ENCODE measurements at regions not wholly inside any gene's neighbourhood (a gene's known extent, or its start where the extent isn't known, plus 50 kb on each side); places are given as distances from the start of the nearest gene placed in this dataset.

GRCh38 chr6:169044381-169045230 lies 209.0 kb downstream of the THBS2 start:
- in situ Hi-C loops (cut with MboI; ENCODE audit: low pct_unique_long_range_greater_than_20kb in 2 of 9, low sequenced_read_pairs in 9 of 9, unreplicated experiment in 9 of 9) = no loop called here
- no peak overlapping the region for H3K4me3 ChIP-seq
- no peak overlapping the region for H3K27ac ChIP-seq
- no peaks in the 10 kb centered on the region for H3K4me1 ChIP-seq (replicated peaks in 1 of 2)
- no peak for ATAC-seq (replicated peaks in 6 of 8)
- WGBS, 10 experiments = 17 to 83% (median 40%) methylated on average over 1 to 11 of the region's 14 CpGs; no CpG with 5 or more reads in 3 of the 10 experiments

- no peak overlapping the region for H3K27ac ChIP-seq
- WGBS, 10 experiments = 43 to 94% (median 89%) methylated on average over 1 to 5 of the region's 5 CpGs; no CpG with 5 or more reads in 3 of the 10 experiments
- H3K4me3 ChIP-seq = no peak overlapping the region
- ATAC-seq (replicated peaks in 6 of 8) = no peak
- no peaks in the 10 kb centered on the region for H3K4me1 ChIP-seq (replicated peaks in 1 of 2)
- in situ Hi-C loops (cut with MboI; ENCODE audit: low pct_unique_long_range_greater_than_20kb in 2 of 9, low sequenced_read_pairs in 9 of 9, unreplicated experiment in 9 of 9) = no loop called here
Measured at GRCh38 chr6:169042061-169042460, 211.6 kb downstream of the THBS2 start.

GRCh38 chr6:169041078-169041477 lies 212.6 kb downstream of the THBS2 start:
- Histone ChIP-seq H3K27ac (no peak overlapping the region), H3K4me1 (replicated peaks in 1 of 2) (no peaks in the 10 kb centered on the region), H3K4me3 (no peak overlapping the region)
- no peak for ATAC-seq (replicated peaks in 6 of 8)
- in situ Hi-C loops (cut with MboI; ENCODE audit: low pct_unique_long_range_greater_than_20kb in 2 of 9, low sequenced_read_pairs in 9 of 9, unreplicated experiment in 9 of 9) = no loop called here
- 58 to 90% (median 88%) methylated on average over 3 to 4 of the region's 9 CpGs; no CpG with 5 or more reads in 7 of the 10 experiments for WGBS, 10 experiments

- ATAC-seq (replicated peaks in 6 of 8) = no peak
- H3K4me3 ChIP-seq = no peak overlapping the region
- H3K27ac ChIP-seq = no peak overlapping the region
- 6 to 100% (median 54%) methylated on average over 1 of the region's 1 CpG for WGBS, 10 experiments
- no peaks in the 10 kb centered on the region for H3K4me1 ChIP-seq (replicated peaks in 1 of 2)
- in situ Hi-C loops (cut with MboI; ENCODE audit: low pct_unique_long_range_greater_than_20kb in 2 of 9, low sequenced_read_pairs in 9 of 9, unreplicated experiment in 9 of 9) = no loop called here
Measured at GRCh38 chr6:169038691-169039090, 215.0 kb downstream of the THBS2 start.

GRCh38 chr6:169035385-169036240 lies 218.0 kb downstream of the THBS2 start:
- peak in 2 of 8 experiments; percentile 25 to 28 for ATAC-seq (replicated peaks in 6 of 8)
- 0 to 100% (median 88%) methylated on average over 1 to 8 of the region's 8 CpGs; no CpG with 5 or more reads in 3 of the 10 experiments for WGBS, 10 experiments
- no peaks in the 10 kb centered on the region for H3K4me1 ChIP-seq (replicated peaks in 1 of 2)
- H3K27ac ChIP-seq = no peak overlapping the region
- in situ Hi-C loops (cut with MboI; ENCODE audit: low pct_unique_long_range_greater_than_20kb in 2 of 9, low sequenced_read_pairs in 9 of 9, unreplicated experiment in 9 of 9) = no loop called here
- no peak overlapping the region for H3K4me3 ChIP-seq

GRCh38 chr6:169034516-169035167 lies 219.0 kb downstream of the THBS2 start:
- in situ Hi-C loops (cut with MboI; ENCODE audit: low pct_unique_long_range_greater_than_20kb in 2 of 9, low sequenced_read_pairs in 9 of 9, unreplicated experiment in 9 of 9) = no loop called here
- H3K4me1 ChIP-seq (replicated peaks in 1 of 2) = no peaks in the 10 kb centered on the region
- no peak overlapping the region for H3K4me3 ChIP-seq
- peak in 2 of 8 experiments; percentile 23 to 62 for ATAC-seq (replicated peaks in 6 of 8)
- no peak overlapping the region for H3K27ac ChIP-seq
- WGBS, 10 experiments = 23 to 92% (median 60%) methylated on average over 2 to 12 of the region's 13 CpGs; no CpG with 5 or more reads in 3 of the 10 experiments

- H3K4me1 ChIP-seq (replicated peaks in 1 of 2) = peaks cover 14% of the 10 kb centered on the region in 2 donors
- H3K4me3 ChIP-seq = no peak overlapping the region
- in situ Hi-C loops (cut with MboI; ENCODE audit: low pct_unique_long_range_greater_than_20kb in 2 of 9, low sequenced_read_pairs in 9 of 9, unreplicated experiment in 9 of 9) = no loop called here
- WGBS, 10 experiments = 65 to 100% (median 86%) methylated on average over 1 to 4 of the region's 4 CpGs; no CpG with 5 or more reads in 4 of the 10 experiments
- ATAC-seq (replicated peaks in 6 of 8) = no peak
- H3K27ac ChIP-seq = no peak overlapping the region
Measured at GRCh38 chr6:169029861-169030260, 223.8 kb downstream of the THBS2 start.

GRCh38 chr6:169028343-169028742 lies 225.3 kb downstream of the THBS2 start:
- H3K4me3 ChIP-seq = no peak overlapping the region
- ATAC-seq (replicated peaks in 6 of 8) = no peak
- H3K27ac ChIP-seq = no peak overlapping the region
- 79 to 100% (median 96%) methylated on average over 1 to 3 of the region's 3 CpGs; no CpG with 5 or more reads in 1 of the 10 experiments for WGBS, 10 experiments
- peaks cover 14 to 19% of the 10 kb centered on the region in 2 donors for H3K4me1 ChIP-seq (replicated peaks in 1 of 2)
- in situ Hi-C loops (cut with MboI; ENCODE audit: low pct_unique_long_range_greater_than_20kb in 2 of 9, low sequenced_read_pairs in 9 of 9, unreplicated experiment in 9 of 9) = no loop called here

GRCh38 chr6:169026175-169026574 lies 227.5 kb downstream of the THBS2 start:
- peak in 5 of 8 experiments; percentile 90 to 96 (median 96) for ATAC-seq (replicated peaks in 6 of 8)
- H3K27ac ChIP-seq = no peak overlapping the region
- 0 to 46% (median 8%) methylated on average over 2 to 5 of the region's 5 CpGs; no CpG with 5 or more reads in 1 of the 10 experiments for WGBS, 10 experiments
- peaks cover 14 to 19% of the 10 kb centered on the region in 2 donors for H3K4me1 ChIP-seq (replicated peaks in 1 of 2)
- in situ Hi-C loops (cut with MboI; ENCODE audit: low pct_unique_long_range_greater_than_20kb in 2 of 9, low sequenced_read_pairs in 9 of 9, unreplicated experiment in 9 of 9) = no loop called here
- no peak overlapping the region for H3K4me3 ChIP-seq

- H3K4me1 ChIP-seq (replicated peaks in 1 of 2) = peaks cover 14 to 19% of the 10 kb centered on the region in 2 donors
- WGBS, 10 experiments = no CpG with 5 or more reads among the region's 54 CpGs
- no peak overlapping the region for H3K4me3 ChIP-seq
- no peak overlapping the region for H3K27ac ChIP-seq
- in situ Hi-C loops (cut with MboI; ENCODE audit: low pct_unique_long_range_greater_than_20kb in 2 of 9, low sequenced_read_pairs in 9 of 9, unreplicated experiment in 9 of 9) = no loop called here
- no peak for ATAC-seq (replicated peaks in 6 of 8)
Measured at GRCh38 chr6:169024047-169024660, 229.5 kb downstream of the THBS2 start.

- in situ Hi-C loops (cut with MboI; ENCODE audit: low pct_unique_long_range_greater_than_20kb in 2 of 9, low sequenced_read_pairs in 9 of 9, unreplicated experiment in 9 of 9) = no loop called here
- H3K4me3 ChIP-seq = no peak overlapping the region
- WGBS, 10 experiments = 36 to 100% (median 91%) methylated on average over 1 to 21 of the region's 23 CpGs; no CpG with 5 or more reads in 4 of the 10 experiments
- H3K4me1 ChIP-seq (replicated peaks in 1 of 2) = peaks cover 18 to 22% of the 10 kb centered on the region in 2 donors
- no peak for ATAC-seq (replicated peaks in 6 of 8)
- H3K27ac ChIP-seq = no peak overlapping the region
Measured at GRCh38 chr6:169023161-169023874, 230.3 kb downstream of the THBS2 start.

GRCh38 chr6:169022079-169022478 lies 231.6 kb downstream of the THBS2 start:
- ATAC-seq (replicated peaks in 6 of 8) = no peak
- peaks cover 18 to 22% of the 10 kb centered on the region in 2 donors for H3K4me1 ChIP-seq (replicated peaks in 1 of 2)
- H3K27ac ChIP-seq = no peak overlapping the region
- no peak overlapping the region for H3K4me3 ChIP-seq
- 60 to 100% (median 86%) methylated on average over 2 to 11 of the region's 12 CpGs; no CpG with 5 or more reads in 2 of the 10 experiments for WGBS, 10 experiments
- in situ Hi-C loops (cut with MboI; ENCODE audit: low pct_unique_long_range_greater_than_20kb in 2 of 9, low sequenced_read_pairs in 9 of 9, unreplicated experiment in 9 of 9) = no loop called here

Measured in motor neuron (in vitro differentiated cells).